ENCODE measurements at regions not wholly inside any gene's neighbourhood (a gene's known extent, or its start where the extent isn't known, plus 50 kb on each side); places are given as distances from the start of the nearest gene placed in this dataset.

DNA sequence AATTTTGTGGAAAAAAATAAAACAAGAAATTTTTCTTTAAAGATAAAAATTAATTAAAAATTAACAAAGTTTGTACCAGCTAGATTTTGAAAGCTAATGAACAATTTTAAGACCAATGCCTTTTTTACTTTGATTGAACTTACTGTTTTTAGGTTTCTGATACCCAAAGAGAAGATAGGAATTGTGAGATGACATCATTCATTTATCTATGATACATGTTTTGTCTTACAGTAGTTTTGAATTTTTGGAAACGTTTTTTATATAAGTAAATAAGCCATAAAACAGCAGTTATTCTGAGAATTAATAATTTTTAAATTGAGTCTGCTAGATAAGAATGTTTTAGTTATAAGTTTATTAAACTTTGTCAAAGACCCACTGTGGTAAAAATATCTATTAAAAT, 65.0 kb upstream of the GPR174 start:
- no peaks in the 10 kb centered on the region for H3K36me3 Mint-ChIP-seq (ENCODE audit: low read depth, unreplicated experiment)
- DNase-seq (ENCODE audit: low spot score), result no peak
- H3K27me3 Mint-ChIP-seq (ENCODE audit: unreplicated experiment), result peaks cover 2% of the 10 kb centered on the region

DNA sequence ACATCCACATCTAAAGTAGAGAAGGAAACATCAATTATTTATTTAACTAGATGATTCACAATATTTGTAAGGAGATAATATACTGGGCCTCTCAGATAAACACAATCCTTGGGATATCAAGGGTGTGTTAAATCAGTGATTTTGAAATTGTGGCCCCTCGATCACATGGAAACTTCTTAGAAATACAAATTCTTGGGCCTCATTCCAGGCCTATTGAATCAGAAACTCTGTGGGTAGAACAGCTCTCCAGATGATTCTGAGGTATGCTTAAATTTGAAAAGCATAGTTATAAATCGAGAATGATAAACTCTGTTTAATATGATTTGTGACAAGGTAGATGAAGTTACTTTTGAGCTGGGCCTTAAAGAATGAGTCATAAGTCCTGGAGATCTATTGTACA, 64.3 kb upstream of the GPR174 start:
- Mint-ChIP-seq H3K36me3 (ENCODE audit: low read depth, unreplicated experiment) (no peaks in the 10 kb centered on the region), H3K27me3 (ENCODE audit: unreplicated experiment) (peaks cover 2% of the 10 kb centered on the region), H3K4me3 (ENCODE audit: unreplicated experiment) (no peak overlapping the region), H3K9me3 (ENCODE audit: unreplicated experiment) (no peaks in the 10 kb centered on the region), H3K27ac (ENCODE audit: unreplicated experiment) (no peak overlapping the region), H3K4me1 (ENCODE audit: unreplicated experiment) (no peaks in the 10 kb centered on the region)
- DNase-seq (ENCODE audit: low spot score), result no peak
- TF ChIP-seq, protein P1, sequence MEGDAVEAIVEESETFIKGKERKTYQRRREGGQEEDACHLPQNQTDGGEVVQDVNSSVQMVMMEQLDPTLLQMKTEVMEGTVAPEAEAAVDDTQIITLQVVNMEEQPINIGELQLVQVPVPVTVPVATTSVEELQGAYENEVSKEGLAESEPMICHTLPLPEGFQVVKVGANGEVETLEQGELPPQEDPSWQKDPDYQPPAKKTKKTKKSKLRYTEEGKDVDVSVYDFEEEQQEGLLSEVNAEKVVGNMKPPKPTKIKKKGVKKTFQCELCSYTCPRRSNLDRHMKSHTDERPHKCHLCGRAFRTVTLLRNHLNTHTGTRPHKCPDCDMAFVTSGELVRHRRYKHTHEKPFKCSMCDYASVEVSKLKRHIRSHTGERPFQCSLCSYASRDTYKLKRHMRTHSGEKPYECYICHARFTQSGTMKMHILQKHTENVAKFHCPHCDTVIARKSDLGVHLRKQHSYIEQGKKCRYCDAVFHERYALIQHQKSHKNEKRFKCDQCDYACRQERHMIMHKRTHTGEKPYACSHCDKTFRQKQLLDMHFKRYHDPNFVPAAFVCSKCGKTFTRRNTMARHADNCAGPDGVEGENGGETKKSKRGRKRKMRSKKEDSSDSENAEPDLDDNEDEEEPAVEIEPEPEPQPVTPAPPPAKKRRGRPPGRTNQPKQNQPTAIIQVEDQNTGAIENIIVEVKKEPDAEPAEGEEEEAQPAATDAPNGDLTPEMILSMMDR (IDR thresholded peaks at IDR 0.05; ENCODE audit: unreplicated experiment), result no peak

More for the DNA sequence above, 65.0 kb upstream of the GPR174 start:
- Mint-ChIP-seq H3K9me3 (ENCODE audit: unreplicated experiment) (no peaks in the 10 kb centered on the region), H3K4me1 (ENCODE audit: unreplicated experiment) (no peaks in the 10 kb centered on the region), H3K27ac (ENCODE audit: unreplicated experiment) (no peak overlapping the region), H3K4me3 (ENCODE audit: unreplicated experiment) (no peak overlapping the region)
- TF ChIP-seq, protein P1 (IDR thresholded peaks at IDR 0.05; ENCODE audit: unreplicated experiment), result no peak

DNA sequence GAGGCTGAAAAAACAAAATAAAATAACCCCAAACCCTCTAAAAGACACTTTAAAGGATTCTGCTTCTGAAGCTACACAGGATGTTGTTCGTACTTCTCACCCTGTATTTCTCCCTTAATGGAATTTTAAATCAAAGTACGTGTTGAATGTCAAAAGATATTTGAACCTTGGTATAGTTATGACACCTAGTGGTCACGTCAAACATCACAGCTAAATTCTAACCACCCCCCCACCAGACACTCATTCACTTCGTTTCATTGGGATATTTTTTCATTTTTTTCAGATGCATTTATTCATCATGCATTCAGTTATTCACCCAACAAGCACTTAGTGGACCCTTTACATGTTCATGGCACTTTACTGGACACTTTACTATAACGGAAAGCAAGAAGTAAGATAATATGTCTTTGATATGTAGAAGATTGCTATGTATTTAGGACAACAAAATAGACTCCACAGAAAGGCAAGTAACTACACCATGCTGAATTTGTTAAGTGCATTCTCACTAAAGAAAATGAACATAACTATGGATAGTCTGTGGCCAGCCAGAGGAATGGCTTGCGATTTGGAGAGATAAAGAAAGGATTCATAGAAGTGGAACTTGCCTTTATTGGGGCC, 62.5 kb upstream of the GPR174 start:
- peak; percentile 8 for DNase-seq (ENCODE audit: low spot score)
- TF ChIP-seq, protein P1 (IDR thresholded peaks at IDR 0.05; ENCODE audit: unreplicated experiment), result peak; percentile 69
- H3K36me3 Mint-ChIP-seq (ENCODE audit: low read depth, unreplicated experiment), result no peaks in the 10 kb centered on the region
- H3K4me1 Mint-ChIP-seq (ENCODE audit: unreplicated experiment), result no peaks in the 10 kb centered on the region
- H3K9me3 Mint-ChIP-seq (ENCODE audit: unreplicated experiment), result no peaks in the 10 kb centered on the region
- H3K27ac Mint-ChIP-seq (ENCODE audit: unreplicated experiment), result no peak overlapping the region
- H3K27me3 Mint-ChIP-seq (ENCODE audit: unreplicated experiment), result peaks cover 2% of the 10 kb centered on the region
- H3K4me3 Mint-ChIP-seq (ENCODE audit: unreplicated experiment), result no peak overlapping the region

DNA sequence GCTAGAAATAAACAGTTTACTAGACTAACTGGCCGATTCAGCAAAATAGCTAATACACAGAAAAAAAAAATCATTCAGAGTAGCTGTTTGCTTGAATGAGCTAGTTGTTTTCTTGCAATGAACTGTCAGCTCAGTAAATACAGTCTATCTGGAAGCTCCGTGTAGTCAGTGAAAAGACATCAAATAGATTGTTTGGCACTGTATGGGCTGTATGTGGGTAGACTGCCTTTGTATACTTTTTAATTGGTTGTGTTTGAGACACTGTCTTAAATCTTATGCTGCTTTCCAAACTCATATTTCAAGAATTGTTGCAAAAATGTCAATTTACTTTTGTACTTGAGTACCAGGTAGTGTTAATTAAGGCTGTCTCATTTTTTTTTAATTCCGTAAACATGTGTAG, 61.6 kb upstream of the GPR174 start:
- DNase-seq (ENCODE audit: low spot score), result no peak
- Mint-ChIP-seq H3K27me3 (ENCODE audit: unreplicated experiment) (peaks cover 2% of the 10 kb centered on the region), H3K36me3 (ENCODE audit: low read depth, unreplicated experiment) (no peaks in the 10 kb centered on the region), H3K9me3 (ENCODE audit: unreplicated experiment) (no peaks in the 10 kb centered on the region), H3K27ac (ENCODE audit: unreplicated experiment) (no peak overlapping the region), H3K4me1 (ENCODE audit: unreplicated experiment) (no peaks in the 10 kb centered on the region), H3K4me3 (ENCODE audit: unreplicated experiment) (no peak overlapping the region)
- TF ChIP-seq, protein P1 (IDR thresholded peaks at IDR 0.05; ENCODE audit: unreplicated experiment), result no peak

DNA sequence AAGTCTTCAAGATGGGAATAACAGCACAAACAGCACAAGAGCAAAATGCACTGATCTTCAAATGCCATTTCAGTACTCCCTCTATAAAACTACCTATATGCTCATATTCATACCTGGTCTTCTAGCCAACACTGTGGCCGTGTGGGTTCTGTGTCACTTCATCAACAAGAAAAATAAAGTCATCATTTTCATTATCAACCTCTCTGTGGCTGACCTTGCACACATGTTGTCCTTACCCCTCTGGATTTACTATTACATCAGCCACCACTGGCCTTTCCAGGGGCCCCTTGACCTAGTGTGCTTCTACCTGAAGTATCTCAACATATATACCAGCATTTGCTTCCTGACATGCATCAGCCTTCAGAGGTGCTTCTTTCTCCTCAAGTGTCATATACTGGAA, 59.6 kb upstream of the GPR174 start:
- H3K36me3 Mint-ChIP-seq (ENCODE audit: low read depth, unreplicated experiment), result no peaks in the 10 kb centered on the region
- TF ChIP-seq, protein P1 (IDR thresholded peaks at IDR 0.05; ENCODE audit: unreplicated experiment), result no peak
- no peak for DNase-seq (ENCODE audit: low spot score)
- no peaks in the 10 kb centered on the region for H3K9me3 Mint-ChIP-seq (ENCODE audit: unreplicated experiment)
- H3K4me3 Mint-ChIP-seq (ENCODE audit: unreplicated experiment), result no peak overlapping the region
- no peaks in the 10 kb centered on the region for H3K27me3 Mint-ChIP-seq (ENCODE audit: unreplicated experiment)
- H3K27ac Mint-ChIP-seq (ENCODE audit: unreplicated experiment), result no peak overlapping the region
- H3K4me1 Mint-ChIP-seq (ENCODE audit: unreplicated experiment), result no peaks in the 10 kb centered on the region
